Naive thymus-derived CD8-positive, alpha-beta T cell (primary cell): ENCODE measurements at regions not wholly inside any gene's neighbourhood (a gene's known extent, or its start where the extent isn't known, plus 50 kb on each side); places are given as distances from the start of the nearest gene placed in this dataset.

ENCODE experiments used
- ATAC-seq, 2 donors: fragments of 150-1000 bp; cut with Tn5 transposase in 1 of 2; sonication (Bioruptor Pico), chemical (Tn5 transposase) in 1 of 2; 1 replicate in 1 of 2; 2 replicates in 1 of 2; pipeline ENCODE4 v1.10.0; 2021; ENCODE audit warnings: mild to moderate bottlenecking in 2 of 2, moderate library complexity in 2 of 2
- POLR2A ChIA-PET: fragments of 350-600 bp; sonication (Branson Sonifier 250); formaldehyde crosslinking; loops from one replicate; lab custom pipeline; 2021; ENCODE audit warnings: antibody characterized with exemption; lab: Charles Lee
- DNase-seq, 10 donors: peaks; one replicate each; pipeline versions ENCODE4 v3.0.0 to v3.0.0-alpha.2; 2020 to 2022
- H3K27ac Mint-ChIP-seq, 10 donors: one replicate each; pipeline ENCODE4 v1.8.0; 2020 to 2022; ENCODE audit warnings: mild to moderate bottlenecking in 10 of 10, mixed read lengths in 10 of 10, moderate library complexity in 4 of 10, inconsistent platforms in 1 of 10
- H3K27me3 Mint-ChIP-seq, 5 donors: one replicate each; pipeline ENCODE4 v1.8.0; 2021 to 2022; ENCODE audit warnings: mixed read lengths in 5 of 5
- H3K36me3 Mint-ChIP-seq, 3 donors: one replicate each; pipeline ENCODE4 v1.8.0; 2020 to 2022; ENCODE audit warnings: mixed read lengths in 3 of 3, mild to moderate bottlenecking in 2 of 3, inconsistent platforms in 1 of 3
- H3K4me1 Mint-ChIP-seq, 4 donors: one replicate each; pipeline ENCODE4 v1.8.0; 2021 to 2022; ENCODE audit warnings: mixed read lengths in 4 of 4
- H3K4me3 Mint-ChIP-seq, 10 donors: one replicate each; pipeline ENCODE4 v1.8.0; 2020 to 2022; ENCODE audit warnings: mild to moderate bottlenecking in 10 of 10, mixed read lengths in 10 of 10, moderate library complexity in 6 of 10, inconsistent platforms in 1 of 10
- H3K9me3 Mint-ChIP-seq, 9 donors: one replicate each; pipeline ENCODE4 v1.8.0; 2020 to 2022; ENCODE audit warnings: mixed read lengths in 9 of 9, mild to moderate bottlenecking in 3 of 9, inconsistent platforms in 1 of 9, moderate library complexity in 1 of 9

DNA sequence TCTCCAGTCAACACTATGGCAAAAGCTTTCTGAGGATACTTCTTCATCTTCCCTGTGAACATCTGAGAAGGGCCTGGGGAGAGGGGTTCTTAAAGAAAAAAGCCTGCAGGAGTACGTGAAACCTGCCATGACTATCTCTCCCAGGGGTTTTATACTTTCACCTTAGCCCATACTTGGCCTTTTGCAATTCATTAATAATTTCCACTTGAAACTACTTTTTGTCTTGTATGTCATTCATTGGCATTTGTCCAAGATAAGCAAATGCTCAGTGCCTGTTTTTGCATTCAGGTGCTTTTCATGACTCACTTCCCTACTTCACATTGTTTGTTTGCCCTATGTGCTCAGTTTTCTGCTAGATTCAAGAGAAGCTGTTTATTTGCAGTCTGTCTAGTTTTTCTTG is 580.3 kb upstream of the GJE1 start:
- Mint-ChIP-seq H3K4me3 (no peak overlapping the region), H3K27ac (no peak overlapping the region), H3K27me3 (no peaks in the 10 kb centered on the region), H3K9me3 (peaks cover 3 to 18% (median 15%) of the 10 kb centered on the region in 9 donors), H3K36me3 (peaks cover 0 to 15% (median 7%) of the 10 kb centered on the region in 3 donors), H3K4me1 (peaks cover 0 to 10% (median 0%) of the 10 kb centered on the region in 4 donors)
- no peak for ATAC-seq
- no peak for DNase-seq
- POLR2A ChIA-PET, result no interaction called here

DNA sequence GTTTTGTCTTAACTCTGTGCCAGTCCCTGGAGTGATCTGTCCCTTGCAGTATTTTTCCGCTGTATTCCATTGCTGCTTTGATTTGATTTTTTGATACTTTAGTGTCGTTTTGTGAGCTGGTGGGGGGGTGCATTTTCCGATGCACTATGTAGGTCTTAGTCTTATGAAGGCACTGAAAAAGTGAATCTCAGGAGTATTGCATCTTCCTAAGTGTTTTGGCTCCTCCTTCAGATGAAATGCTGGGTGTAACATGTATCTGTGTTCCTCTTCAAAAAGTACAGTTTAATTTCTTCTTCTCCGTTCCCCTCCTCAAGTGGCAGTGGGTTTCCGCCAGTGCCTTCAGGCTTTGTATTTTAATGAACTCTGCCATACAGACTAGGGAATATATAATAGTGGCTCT is 580.7 kb upstream of the GJE1 start:
- Mint-ChIP-seq H3K9me3 (peaks cover 3 to 18% (median 15%) of the 10 kb centered on the region in 9 donors), H3K4me3 (no peak overlapping the region), H3K4me1 (peaks cover 0 to 10% (median 0%) of the 10 kb centered on the region in 4 donors), H3K36me3 (peaks cover 0 to 15% (median 7%) of the 10 kb centered on the region in 3 donors), H3K27me3 (peaks cover 0 to under 1% (median 0%) of the 10 kb centered on the region in 5 donors), H3K27ac (no peak overlapping the region)
- ATAC-seq (no peak), DNase-seq (no peak)
- POLR2A ChIA-PET, result no interaction called here

DNA sequence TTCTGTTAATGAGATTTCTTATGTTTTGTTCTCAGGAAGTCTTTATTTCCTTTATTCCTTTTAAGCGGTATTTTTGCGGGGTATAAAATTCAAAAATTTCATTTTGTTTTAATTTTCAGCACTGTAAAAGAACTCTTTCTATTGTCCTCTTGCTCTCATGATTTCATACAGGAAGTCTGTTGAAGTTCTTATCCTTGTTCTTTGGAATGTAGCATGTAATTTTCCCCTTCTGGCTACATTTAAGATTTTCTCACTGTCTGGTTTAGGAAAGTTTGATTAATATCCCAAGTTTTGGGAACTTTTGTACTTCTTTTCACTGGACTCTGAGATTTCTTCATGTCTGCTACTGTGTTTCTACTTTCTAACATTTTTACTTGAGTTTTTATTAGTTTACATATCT is 581.4 kb upstream of the GJE1 start:
- POLR2A ChIA-PET, result no interaction called here
- ATAC-seq (no peak), DNase-seq (no peak)
- Mint-ChIP-seq H3K36me3 (peaks cover 0 to 15% (median 7%) of the 10 kb centered on the region in 3 donors), H3K4me3 (no peak overlapping the region), H3K27ac (no peak overlapping the region), H3K27me3 (peaks cover 0 to 3% (median 0%) of the 10 kb centered on the region in 5 donors), H3K9me3 (peaks cover 5 to 21% (median 15%) of the 10 kb centered on the region in 9 donors), H3K4me1 (peaks cover 0 to 10% (median 0%) of the 10 kb centered on the region in 4 donors)

DNA sequence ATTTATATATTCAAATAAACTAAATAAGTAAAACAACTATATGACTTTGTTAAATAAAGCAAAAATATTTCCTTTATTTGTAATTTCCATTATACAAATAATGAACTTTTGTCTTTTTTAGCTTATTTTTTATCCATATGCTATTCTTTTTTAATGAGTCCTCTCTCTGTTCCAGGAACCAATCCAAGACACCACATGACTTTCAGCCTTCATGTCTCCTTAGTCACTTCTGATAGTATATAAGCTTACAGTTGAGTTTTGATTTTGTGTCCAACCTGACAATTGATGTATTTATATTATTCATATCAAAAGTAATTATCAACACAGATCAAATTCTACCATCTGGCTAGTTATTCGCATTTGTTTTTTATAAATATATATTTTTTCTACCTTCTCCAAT is 582.3 kb upstream of the GJE1 start:
- Mint-ChIP-seq H3K4me3 (no peak overlapping the region), H3K27ac (no peak overlapping the region), H3K9me3 (peaks cover 5 to 29% (median 15%) of the 10 kb centered on the region in 9 donors), H3K36me3 (peaks cover 0 to 15% (median 7%) of the 10 kb centered on the region in 3 donors), H3K4me1 (peaks cover 0 to 10% (median 0%) of the 10 kb centered on the region in 4 donors), H3K27me3 (peaks cover 0 to 3% (median 0%) of the 10 kb centered on the region in 5 donors)
- no peak for DNase-seq
- no peak for ATAC-seq
- POLR2A ChIA-PET, result no interaction called here

DNA sequence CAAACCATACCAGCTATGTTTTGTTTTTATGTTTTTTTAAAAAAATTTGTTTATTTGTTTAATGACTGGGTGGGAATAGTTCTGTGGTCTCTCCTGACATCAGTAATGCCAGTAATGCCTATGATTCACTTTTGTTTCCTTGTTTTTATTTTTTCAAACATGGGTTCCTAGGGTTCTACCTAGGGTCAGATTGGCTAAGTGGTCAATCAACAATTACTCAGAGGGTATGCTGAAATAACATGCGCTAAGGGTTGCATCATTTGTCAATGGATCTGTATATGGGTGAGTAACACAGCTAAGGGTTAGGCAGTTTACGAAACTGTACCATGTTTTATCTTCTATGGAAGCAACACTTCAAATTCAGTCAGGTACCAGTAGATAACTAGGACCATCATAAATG is 583.8 kb upstream of the GJE1 start:
- H3K4me3 Mint-ChIP-seq, result no peak overlapping the region
- DNase-seq, result no peak
- no peak overlapping the region for H3K27ac Mint-ChIP-seq
- peaks cover 5 to 34% (median 15%) of the 10 kb centered on the region in 9 donors for H3K9me3 Mint-ChIP-seq
- no peak for ATAC-seq
- peaks cover 0 to 3% (median 0%) of the 10 kb centered on the region in 5 donors for H3K27me3 Mint-ChIP-seq
- POLR2A ChIA-PET, result no interaction called here
- peaks cover 0 to 8% (median 0%) of the 10 kb centered on the region in 4 donors for H3K4me1 Mint-ChIP-seq
- H3K36me3 Mint-ChIP-seq, result peaks cover 0 to 15% (median 7%) of the 10 kb centered on the region in 3 donors

DNA sequence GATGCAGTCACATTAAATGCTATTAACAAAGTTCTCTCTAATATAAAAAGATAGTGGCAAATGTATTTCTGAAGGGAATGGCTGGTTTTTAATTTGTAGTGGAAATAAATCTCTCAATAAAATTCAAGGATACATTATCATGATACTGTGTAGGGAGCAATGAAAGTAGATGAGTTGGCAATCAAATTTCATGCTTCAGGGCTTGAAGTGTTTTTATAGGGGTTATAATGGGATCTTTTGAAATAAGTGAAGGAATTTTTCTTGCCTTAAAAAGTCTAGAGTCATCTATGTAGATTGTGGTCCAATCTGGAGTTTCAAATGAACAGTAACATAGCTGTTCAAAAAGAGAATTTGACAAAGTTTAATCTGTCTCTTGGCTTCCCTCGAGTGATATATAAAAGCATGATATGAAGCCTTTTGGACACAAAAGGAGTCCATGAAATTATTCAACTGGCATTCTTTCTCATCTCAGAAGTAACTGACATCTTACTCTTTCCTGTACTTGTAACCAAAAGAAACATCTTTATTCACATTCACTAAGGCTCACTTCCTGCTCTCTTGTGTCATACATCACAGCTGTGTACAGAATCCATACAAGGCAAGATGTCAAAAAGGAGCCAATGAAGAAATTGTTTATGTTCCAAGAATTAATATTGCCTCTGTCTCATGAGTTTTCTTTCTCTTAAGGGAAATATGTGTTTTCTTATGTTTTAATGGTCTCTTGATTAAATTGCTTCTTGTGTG is 591.0 kb upstream of the GJE1 start:
- ATAC-seq (peak in 1 of 2 donors; percentile 51), DNase-seq (no peak)
- Mint-ChIP-seq H3K27me3 (no peaks in the 10 kb centered on the region), H3K4me3 (no peak overlapping the region), H3K27ac (no peak overlapping the region), H3K4me1 (peaks cover 0 to 5% (median 3%) of the 10 kb centered on the region in 4 donors), H3K9me3 (peaks cover 0 to 17% (median 0%) of the 10 kb centered on the region in 9 donors), H3K36me3 (no peaks in the 10 kb centered on the region)
- POLR2A ChIA-PET, result no interaction called here

DNA sequence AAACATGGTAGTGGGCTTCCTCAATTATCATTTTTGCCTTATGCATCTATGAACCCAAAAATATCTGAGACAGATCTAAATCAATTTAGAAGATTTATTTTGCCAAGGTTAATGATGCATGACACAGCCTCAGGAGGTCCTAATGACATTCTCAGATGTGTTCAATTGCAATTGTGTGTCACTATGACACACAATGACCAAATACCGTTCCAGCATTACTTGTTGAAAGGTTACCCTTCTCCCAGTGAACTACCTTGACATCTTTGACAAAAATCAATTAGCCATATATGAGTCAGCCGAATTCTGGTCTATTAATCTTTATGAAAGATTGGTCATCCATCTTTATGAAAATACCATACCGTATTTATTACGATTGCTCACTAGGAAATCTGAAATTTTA is 592.5 kb upstream of the GJE1 start:
- no peak overlapping the region for H3K4me3 Mint-ChIP-seq
- DNase-seq, result no peak
- H3K27me3 Mint-ChIP-seq, result no peaks in the 10 kb centered on the region
- peaks cover 0 to 5% (median 3%) of the 10 kb centered on the region in 4 donors for H3K4me1 Mint-ChIP-seq
- POLR2A ChIA-PET, result no interaction called here
- no peak overlapping the region for H3K27ac Mint-ChIP-seq
- no peaks in the 10 kb centered on the region for H3K36me3 Mint-ChIP-seq
- H3K9me3 Mint-ChIP-seq, result peaks cover 0 to 3% (median 0%) of the 10 kb centered on the region in 9 donors
- ATAC-seq, result no peak

DNA sequence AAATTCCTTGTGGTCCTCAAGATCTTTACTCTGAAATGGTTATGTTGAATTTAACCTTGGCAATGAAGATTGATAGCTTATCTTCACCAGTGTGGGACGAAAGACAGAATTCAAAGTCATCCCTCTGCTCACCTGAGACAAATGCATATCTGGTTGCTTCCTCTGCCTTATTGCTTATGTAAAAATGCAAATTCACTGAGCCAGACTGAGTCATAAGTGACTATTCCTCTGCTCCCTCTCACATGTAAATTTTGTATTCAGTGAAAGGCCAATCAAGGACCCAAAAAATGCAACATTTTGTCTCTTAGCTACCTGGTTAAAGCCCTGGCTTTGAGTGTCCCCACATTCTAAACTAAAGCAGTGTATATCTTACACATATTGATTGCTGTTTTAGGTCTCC is 593.1 kb upstream of the GJE1 start:
- H3K4me1 Mint-ChIP-seq, result peaks cover 0 to 5% (median 3%) of the 10 kb centered on the region in 4 donors
- ATAC-seq (no peak), DNase-seq (no peak)
- no peaks in the 10 kb centered on the region for H3K27me3 Mint-ChIP-seq
- H3K36me3 Mint-ChIP-seq, result no peaks in the 10 kb centered on the region
- POLR2A ChIA-PET, result no interaction called here
- H3K27ac Mint-ChIP-seq, result no peak overlapping the region
- peaks cover 0 to 2% (median 0%) of the 10 kb centered on the region in 9 donors for H3K9me3 Mint-ChIP-seq
- H3K4me3 Mint-ChIP-seq, result no peak overlapping the region

DNA sequence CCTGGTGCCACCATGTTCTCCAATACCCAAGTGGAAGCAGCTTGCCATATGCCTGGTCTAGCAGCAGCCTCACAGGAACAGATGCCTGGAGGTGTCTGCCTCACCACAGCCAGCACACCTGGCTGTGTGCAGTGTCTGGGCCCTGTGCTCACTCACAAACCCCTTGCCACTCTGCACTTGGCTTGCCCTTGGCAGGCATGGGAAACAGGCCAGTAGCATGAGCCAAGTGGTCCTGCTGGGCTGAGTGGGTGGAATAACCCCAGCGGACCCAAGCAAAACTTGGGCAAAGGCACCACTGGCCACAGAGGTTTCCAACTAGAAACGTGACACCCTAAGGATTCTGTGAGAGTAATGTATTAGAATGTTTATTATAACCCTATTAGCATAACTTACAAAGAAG is 600.5 kb upstream of the GJE1 start:
- ATAC-seq (no peak), DNase-seq (no peak)
- no peaks in the 10 kb centered on the region for H3K27me3 Mint-ChIP-seq
- H3K4me3 Mint-ChIP-seq, result no peak overlapping the region
- POLR2A ChIA-PET, result no interaction called here
- H3K4me1 Mint-ChIP-seq, result no peaks in the 10 kb centered on the region
- H3K27ac Mint-ChIP-seq, result no peak overlapping the region
- peaks cover 0 to 4% (median 0%) of the 10 kb centered on the region in 3 donors for H3K36me3 Mint-ChIP-seq
- H3K9me3 Mint-ChIP-seq, result peaks cover 0 to 5% (median 0%) of the 10 kb centered on the region in 9 donors

DNA sequence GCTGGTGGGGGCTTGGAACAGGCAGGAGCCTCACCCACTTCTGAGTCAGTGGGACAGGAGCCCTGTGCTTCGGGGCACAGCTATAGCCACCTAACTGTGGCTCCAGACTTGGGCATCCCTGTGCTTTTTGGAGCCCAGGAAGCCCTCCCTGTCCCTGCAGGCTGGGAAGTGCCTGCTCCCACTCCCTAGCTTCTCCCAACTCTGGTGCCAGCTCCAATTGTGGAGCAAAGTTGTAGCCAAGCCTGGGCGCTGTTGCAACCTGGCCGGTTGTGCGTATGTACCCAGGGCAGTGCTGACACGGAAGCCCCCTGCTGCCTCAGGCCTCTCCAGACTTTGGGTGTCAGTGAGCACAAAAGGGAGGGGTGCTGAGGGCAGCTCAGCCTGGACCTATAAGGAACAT is 601.7 kb upstream of the GJE1 start:
- Mint-ChIP-seq H3K4me3 (no peak overlapping the region), H3K4me1 (no peaks in the 10 kb centered on the region), H3K9me3 (peaks cover 0 to 5% (median 0%) of the 10 kb centered on the region in 9 donors), H3K27ac (no peak overlapping the region), H3K27me3 (no peaks in the 10 kb centered on the region), H3K36me3 (peaks cover 0 to 4% (median 0%) of the 10 kb centered on the region in 3 donors)
- DNase-seq, result no peak
- ATAC-seq, result no peak
- POLR2A ChIA-PET, result no interaction called here

DNA sequence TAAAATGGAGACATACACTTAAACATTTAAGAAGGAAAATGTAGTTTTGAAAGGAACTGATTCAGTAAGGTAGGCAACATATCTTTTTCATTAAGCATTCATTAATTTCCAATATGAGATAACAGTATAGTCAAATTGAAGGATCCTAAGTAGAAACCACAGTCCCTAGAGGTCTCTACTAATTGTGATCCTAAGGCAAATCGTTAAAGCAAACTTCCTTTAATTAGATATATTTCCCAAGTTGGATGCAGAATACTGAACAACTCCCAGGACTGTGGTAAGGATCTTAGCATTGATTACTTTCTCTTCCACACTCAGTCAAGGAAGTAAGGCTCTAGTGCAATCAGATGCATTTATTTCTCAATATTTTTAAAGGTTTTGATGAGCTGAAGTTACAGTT is 604.1 kb upstream of the GJE1 start:
- H3K4me3 Mint-ChIP-seq, result no peak overlapping the region
- H3K4me1 Mint-ChIP-seq, result peaks cover 0 to 1% (median 0%) of the 10 kb centered on the region in 4 donors
- peaks cover 0 to 5% (median 0%) of the 10 kb centered on the region in 9 donors for H3K9me3 Mint-ChIP-seq
- H3K27ac Mint-ChIP-seq, result no peak overlapping the region
- H3K36me3 Mint-ChIP-seq, result peaks cover 0 to 4% (median 0%) of the 10 kb centered on the region in 3 donors
- no peak for DNase-seq
- H3K27me3 Mint-ChIP-seq, result no peaks in the 10 kb centered on the region
- POLR2A ChIA-PET, result no interaction called here
- ATAC-seq, result no peak

DNA sequence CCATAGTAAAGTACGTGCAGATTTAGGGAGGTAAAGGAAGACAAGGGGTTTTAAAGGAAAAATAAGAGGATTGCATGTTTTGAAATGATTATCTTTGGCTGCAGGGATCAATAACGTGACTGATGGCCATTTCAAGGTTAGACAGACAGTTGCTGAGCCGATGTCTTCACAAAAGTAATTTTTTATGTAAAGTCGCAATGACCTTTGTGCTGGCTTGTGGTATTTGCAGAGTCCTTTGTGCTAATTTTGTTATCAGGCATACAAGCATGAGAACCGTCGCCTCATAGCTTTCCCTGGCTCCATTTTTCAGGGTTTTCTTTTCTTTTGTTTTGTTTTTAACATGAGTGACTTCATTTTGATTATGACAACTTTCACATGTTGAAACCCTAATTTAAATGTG is 605.7 kb upstream of the GJE1 start:
- peaks cover 0 to 4% (median 0%) of the 10 kb centered on the region in 3 donors for H3K36me3 Mint-ChIP-seq
- H3K9me3 Mint-ChIP-seq, result peaks cover 0 to 4% (median 0%) of the 10 kb centered on the region in 9 donors
- H3K4me1 Mint-ChIP-seq, result peaks cover 0 to 1% (median 0%) of the 10 kb centered on the region in 4 donors
- POLR2A ChIA-PET, result no interaction called here
- no peak overlapping the region for H3K4me3 Mint-ChIP-seq
- DNase-seq (no peak), ATAC-seq (no peak)
- no peak overlapping the region for H3K27ac Mint-ChIP-seq
- no peaks in the 10 kb centered on the region for H3K27me3 Mint-ChIP-seq

DNA sequence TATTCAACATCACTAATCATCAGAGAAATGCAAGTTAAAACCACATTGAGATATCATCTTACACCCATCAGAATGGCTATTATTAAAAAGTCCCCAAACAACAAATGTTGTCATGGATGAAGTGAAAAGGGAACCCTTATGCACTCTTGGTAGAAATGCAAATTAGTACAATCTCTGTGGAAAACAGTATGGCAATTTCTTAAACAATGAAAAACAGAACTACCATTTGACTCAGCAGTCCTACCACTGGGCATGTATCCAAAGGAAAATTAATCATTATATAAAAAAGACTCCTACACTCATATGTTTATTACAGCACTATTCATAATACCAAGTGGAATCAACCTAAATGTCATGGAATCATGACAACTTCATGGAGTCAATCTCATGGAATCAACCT is 611.3 kb upstream of the GJE1 start:
- Mint-ChIP-seq H3K27me3 (no peaks in the 10 kb centered on the region), H3K36me3 (peaks cover 0 to 3% (median 0%) of the 10 kb centered on the region in 3 donors), H3K27ac (no peak overlapping the region), H3K4me1 (peaks cover 0 to 1% (median 0%) of the 10 kb centered on the region in 4 donors), H3K9me3 (no peaks in the 10 kb centered on the region), H3K4me3 (no peak overlapping the region)
- DNase-seq, result no peak
- no peak for ATAC-seq
- POLR2A ChIA-PET, result no interaction called here
